ENCODE measurements at regions not wholly inside any gene's neighbourhood (a gene's known extent, or its start where the extent isn't known, plus 50 kb on each side); places are given as distances from the start of the nearest gene placed in this dataset.

DNA sequence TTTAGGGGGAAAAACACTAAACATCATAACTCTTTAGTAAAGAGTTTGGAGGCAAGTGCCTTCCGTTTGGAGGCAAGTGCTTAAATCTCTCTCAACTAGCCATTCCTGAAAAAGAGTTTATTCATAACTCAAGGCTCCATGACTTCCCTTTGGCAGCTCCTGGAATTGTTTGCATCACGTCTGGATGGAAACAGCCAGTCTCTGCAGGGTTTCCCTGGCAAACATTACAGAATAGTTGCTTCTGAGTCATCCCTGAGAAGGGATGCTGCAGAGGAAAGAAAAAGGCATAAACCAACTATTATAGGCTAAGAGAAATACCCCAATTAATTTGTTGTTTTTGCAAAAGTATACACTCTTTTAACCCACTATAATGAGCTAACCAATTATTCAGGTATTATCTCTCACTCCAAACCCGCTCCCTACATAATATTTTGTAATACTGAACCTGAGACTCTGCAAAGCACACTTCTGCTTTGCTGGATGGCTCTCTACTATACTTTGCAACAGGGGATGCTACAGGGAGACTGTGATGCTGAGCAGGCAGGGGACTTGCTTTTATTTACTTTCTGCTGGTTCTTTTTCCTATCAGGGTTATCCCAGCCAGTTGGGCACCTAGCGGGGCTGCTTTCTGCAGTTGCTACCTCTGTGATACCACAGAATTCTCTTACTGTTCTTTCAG is 497.7 kb downstream of the FUT8 start:
- Histone ChIP-seq H3K4me1 (no peaks in the 10 kb centered on the region), H3K27ac (no peak overlapping the region), H3K27me3 (no peaks in the 10 kb centered on the region), H3K9me3 (no peaks in the 10 kb centered on the region), H3K36me3 (no peaks in the 10 kb centered on the region), H3K4me3 (no peak overlapping the region)
- no peak for TF ChIP-seq POLR2A (IDR thresholded peaks at IDR 0.05)
- TF ChIP-seq, protein P1, sequence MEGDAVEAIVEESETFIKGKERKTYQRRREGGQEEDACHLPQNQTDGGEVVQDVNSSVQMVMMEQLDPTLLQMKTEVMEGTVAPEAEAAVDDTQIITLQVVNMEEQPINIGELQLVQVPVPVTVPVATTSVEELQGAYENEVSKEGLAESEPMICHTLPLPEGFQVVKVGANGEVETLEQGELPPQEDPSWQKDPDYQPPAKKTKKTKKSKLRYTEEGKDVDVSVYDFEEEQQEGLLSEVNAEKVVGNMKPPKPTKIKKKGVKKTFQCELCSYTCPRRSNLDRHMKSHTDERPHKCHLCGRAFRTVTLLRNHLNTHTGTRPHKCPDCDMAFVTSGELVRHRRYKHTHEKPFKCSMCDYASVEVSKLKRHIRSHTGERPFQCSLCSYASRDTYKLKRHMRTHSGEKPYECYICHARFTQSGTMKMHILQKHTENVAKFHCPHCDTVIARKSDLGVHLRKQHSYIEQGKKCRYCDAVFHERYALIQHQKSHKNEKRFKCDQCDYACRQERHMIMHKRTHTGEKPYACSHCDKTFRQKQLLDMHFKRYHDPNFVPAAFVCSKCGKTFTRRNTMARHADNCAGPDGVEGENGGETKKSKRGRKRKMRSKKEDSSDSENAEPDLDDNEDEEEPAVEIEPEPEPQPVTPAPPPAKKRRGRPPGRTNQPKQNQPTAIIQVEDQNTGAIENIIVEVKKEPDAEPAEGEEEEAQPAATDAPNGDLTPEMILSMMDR (IDR thresholded peaks at IDR 0.05): no peak
- intact Hi-C loops (cut with DNase I; ENCODE audit: low total_unique reads): no loop called here
- no peak for DNase-seq

DNA sequence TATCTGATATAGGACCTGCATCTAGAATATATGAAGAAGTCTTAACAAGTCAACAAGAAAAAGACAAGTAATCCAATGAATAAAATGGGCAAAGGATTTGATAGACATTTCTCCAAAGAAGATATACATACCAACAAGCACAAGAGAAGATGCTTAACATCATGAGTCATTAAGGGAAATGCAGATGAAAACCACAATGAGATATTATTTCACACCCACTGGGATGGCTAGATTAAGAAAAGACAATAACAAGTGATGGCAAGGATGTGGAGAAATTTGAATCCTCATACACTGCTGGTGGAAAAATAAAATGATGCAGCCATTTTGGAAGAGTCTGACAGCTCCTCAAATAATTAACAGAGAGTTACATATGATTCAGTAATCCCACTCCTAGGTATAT is 502.6 kb downstream of the FUT8 start:
- no peaks in the 10 kb centered on the region for H3K4me1 ChIP-seq
- intact Hi-C loops (cut with DNase I; ENCODE audit: low total_unique reads): no loop called here
- DNase-seq: no peak
- no peak overlapping the region for H3K4me3 ChIP-seq
- no peak for TF ChIP-seq POLR2A (IDR thresholded peaks at IDR 0.05)
- TF ChIP-seq, protein P1 (IDR thresholded peaks at IDR 0.05): no peak
- no peaks in the 10 kb centered on the region for H3K27me3 ChIP-seq
- H3K27ac ChIP-seq: no peak overlapping the region
- no peaks in the 10 kb centered on the region for H3K36me3 ChIP-seq
- H3K9me3 ChIP-seq: no peaks in the 10 kb centered on the region

DNA sequence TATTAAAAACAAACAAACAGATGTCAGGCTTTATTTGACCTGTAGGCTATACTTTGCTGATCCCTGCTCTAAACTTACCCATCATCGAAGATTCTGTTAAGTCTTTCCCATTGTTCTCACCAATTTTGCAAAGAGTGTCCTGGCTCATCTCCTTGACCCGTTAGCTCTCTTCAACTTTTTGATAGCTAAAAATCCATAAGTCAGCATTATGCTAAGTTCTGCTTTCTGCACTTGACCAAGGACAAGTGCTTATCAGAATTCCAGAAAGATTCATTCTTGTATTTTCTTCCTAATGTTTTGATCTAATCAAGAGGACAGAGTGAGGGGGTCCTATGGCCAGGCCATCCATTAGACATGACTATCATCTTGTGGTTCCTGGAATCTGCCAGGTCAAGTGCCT is 503.5 kb downstream of the FUT8 start:
- H3K9me3 ChIP-seq: no peaks in the 10 kb centered on the region

DNA sequence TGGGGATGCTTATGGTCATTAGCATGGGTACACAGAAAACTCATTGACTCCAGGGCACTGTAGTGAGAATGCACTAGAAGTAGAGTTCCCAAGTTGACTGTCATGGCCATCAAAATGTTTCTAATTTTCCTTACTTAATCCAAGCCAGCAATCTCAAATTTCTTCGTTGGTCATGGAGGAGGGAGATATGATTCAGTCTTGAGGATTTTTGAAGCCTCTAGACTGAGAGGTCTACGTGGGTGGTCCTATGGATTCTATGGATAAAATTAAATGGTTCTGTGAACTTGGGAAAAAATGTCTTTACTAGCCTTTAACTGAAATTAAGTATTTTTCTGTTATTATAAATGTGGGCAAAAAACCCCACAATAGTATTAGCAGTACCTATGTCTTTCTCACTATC is 508.5 kb downstream of the FUT8 start:
- Histone ChIP-seq H3K4me3 (no peak overlapping the region), H3K27me3 (no peaks in the 10 kb centered on the region), H3K36me3 (no peaks in the 10 kb centered on the region), H3K27ac (no peak overlapping the region), H3K9me3 (no peaks in the 10 kb centered on the region), H3K4me1 (no peaks in the 10 kb centered on the region)
- DNase-seq: no peak
- intact Hi-C loops (cut with DNase I; ENCODE audit: low total_unique reads): no loop called here
- TF ChIP-seq, protein P1 (IDR thresholded peaks at IDR 0.05): no peak
- TF ChIP-seq POLR2A (IDR thresholded peaks at IDR 0.05): no peak

More for the DNA sequence above, 503.5 kb downstream of the FUT8 start:
- Histone ChIP-seq H3K27ac (no peak overlapping the region), H3K4me3 (no peak overlapping the region), H3K27me3 (no peaks in the 10 kb centered on the region), H3K4me1 (no peaks in the 10 kb centered on the region), H3K36me3 (no peaks in the 10 kb centered on the region)
- TF ChIP-seq POLR2A (IDR thresholded peaks at IDR 0.05): no peak
- TF ChIP-seq, protein P1 (IDR thresholded peaks at IDR 0.05): no peak
- intact Hi-C loops (cut with DNase I; ENCODE audit: low total_unique reads): no loop called here
- no peak for DNase-seq

DNA sequence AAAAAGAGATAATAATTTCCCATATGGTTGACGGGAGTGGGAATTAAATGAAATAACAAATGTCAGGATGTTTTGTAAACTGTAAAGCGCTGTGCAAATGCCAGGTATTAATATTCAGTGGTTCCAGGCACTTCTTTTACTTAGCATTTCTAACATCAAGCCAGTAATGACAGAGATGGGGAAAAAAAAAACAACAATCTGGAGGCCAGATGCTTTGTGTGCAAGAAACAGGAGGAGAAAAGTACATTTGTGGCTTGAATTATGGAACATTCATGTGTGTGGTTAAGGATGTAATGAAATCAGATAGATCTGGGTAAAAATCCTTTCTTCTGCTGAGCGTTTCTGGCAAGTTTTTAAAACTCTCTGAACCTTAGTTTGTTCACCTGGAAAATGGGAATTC is 509.6 kb downstream of the FUT8 start:
- no peaks in the 10 kb centered on the region for H3K4me1 ChIP-seq
- intact Hi-C loops (cut with DNase I; ENCODE audit: low total_unique reads): no loop called here
- no peaks in the 10 kb centered on the region for H3K27me3 ChIP-seq
- no peak for TF ChIP-seq POLR2A (IDR thresholded peaks at IDR 0.05)
- TF ChIP-seq, protein P1 (IDR thresholded peaks at IDR 0.05): no peak
- no peaks in the 10 kb centered on the region for H3K36me3 ChIP-seq
- no peaks in the 10 kb centered on the region for H3K9me3 ChIP-seq
- no peak overlapping the region for H3K4me3 ChIP-seq
- DNase-seq: no peak
- no peak overlapping the region for H3K27ac ChIP-seq

All from uterus (tissue), 3 donors.